IPS-15b (cell line): ENCODE measurements at regions not wholly inside any gene's neighbourhood (a gene's known extent, or its start where the extent isn't known, plus 50 kb on each side); places are given as distances from the start of the nearest gene placed in this dataset.

Experiments
- H3K27me3 ChIP-seq: one replicate; pipeline ENCODE4 v1.6.1; 2013; ENCODE audit warnings: low read length; ENCODE audit not compliant: control insufficient read depth, insufficient read depth
- H3K36me3 ChIP-seq: one replicate; pipeline ENCODE4 v1.6.1; 2013; ENCODE audit warnings: low read length; ENCODE audit not compliant: control insufficient read depth, insufficient read depth
- H3K4me1 ChIP-seq: one replicate; pipeline ENCODE4 v1.6.1; 2013; ENCODE audit warnings: mild to moderate bottlenecking, low read length; ENCODE audit not compliant: control insufficient read depth, insufficient read depth
- H3K4me3 ChIP-seq: one replicate; pipeline ENCODE4 v1.5.1; 2013; ENCODE audit warnings: low read depth, low read length
- H3K9ac ChIP-seq: one replicate; pipeline ENCODE4 v1.6.1; 2013; ENCODE audit warnings: low read depth, mild to moderate bottlenecking, low read length
- H3K9me3 ChIP-seq: one replicate; pipeline ENCODE4 v1.6.1; 2013; ENCODE audit warnings: mild to moderate bottlenecking, low read length; ENCODE audit not compliant: control insufficient read depth, insufficient read depth

GRCh38 chr12:75939016-75939642, 92.4 kb downstream of the PHLDA1 start:
- H3K4me1 ChIP-seq, result peaks cover 7% of the 10 kb centered on the region
- no peaks in the 10 kb centered on the region for H3K36me3 ChIP-seq
- no peak overlapping the region for H3K9ac ChIP-seq
- H3K4me3 ChIP-seq, result no peak overlapping the region
- peaks cover 17% of the 10 kb centered on the region for H3K27me3 ChIP-seq
- peaks cover 2% of the 10 kb centered on the region for H3K9me3 ChIP-seq

- no peaks in the 10 kb centered on the region for H3K4me1 ChIP-seq
- peaks cover 2% of the 10 kb centered on the region for H3K9me3 ChIP-seq
- H3K36me3 ChIP-seq, result no peaks in the 10 kb centered on the region
- H3K27me3 ChIP-seq, result peaks cover 17% of the 10 kb centered on the region
- no peak overlapping the region for H3K4me3 ChIP-seq
- no peak overlapping the region for H3K9ac ChIP-seq
Measured at GRCh38 chr12:75938189-75938588, 93.4 kb downstream of the PHLDA1 start.

GRCh38 chr12:75937486-75937885, 94.1 kb downstream of the PHLDA1 start:
- H3K4me1 ChIP-seq, result no peaks in the 10 kb centered on the region
- no peaks in the 10 kb centered on the region for H3K36me3 ChIP-seq
- peaks cover 17% of the 10 kb centered on the region for H3K27me3 ChIP-seq
- H3K9me3 ChIP-seq, result peaks cover 2% of the 10 kb centered on the region
- no peak overlapping the region for H3K9ac ChIP-seq
- no peak overlapping the region for H3K4me3 ChIP-seq

GRCh38 chr12:75936515-75937440, 94.8 kb downstream of the PHLDA1 start:
- Histone ChIP-seq H3K27me3 (peaks cover 17% of the 10 kb centered on the region), H3K9ac (no peak overlapping the region), H3K9me3 (peaks cover 2% of the 10 kb centered on the region), H3K4me1 (no peaks in the 10 kb centered on the region), H3K36me3 (no peaks in the 10 kb centered on the region), H3K4me3 (no peak overlapping the region)

- peaks cover 2% of the 10 kb centered on the region for H3K9me3 ChIP-seq
- no peaks in the 10 kb centered on the region for H3K36me3 ChIP-seq
- no peak overlapping the region for H3K4me3 ChIP-seq
- H3K9ac ChIP-seq, result no peak overlapping the region
- H3K4me1 ChIP-seq, result no peaks in the 10 kb centered on the region
- H3K27me3 ChIP-seq, result peaks cover 17% of the 10 kb centered on the region
Measured at GRCh38 chr12:75935539-75936242, 95.9 kb downstream of the PHLDA1 start.

GRCh38 chr12:75933101-75933500, 98.5 kb downstream of the PHLDA1 start:
- Histone ChIP-seq H3K9ac (no peak overlapping the region), H3K4me1 (no peaks in the 10 kb centered on the region), H3K36me3 (no peaks in the 10 kb centered on the region), H3K4me3 (no peak overlapping the region), H3K27me3 (peaks cover 13% of the 10 kb centered on the region), H3K9me3 (no peaks in the 10 kb centered on the region)

- Histone ChIP-seq H3K4me3 (no peak overlapping the region), H3K9ac (no peak overlapping the region), H3K36me3 (no peaks in the 10 kb centered on the region), H3K4me1 (no peaks in the 10 kb centered on the region), H3K9me3 (no peaks in the 10 kb centered on the region), H3K27me3 (peaks cover 7% of the 10 kb centered on the region)
Measured at GRCh38 chr12:75932241-75932640, 99.3 kb downstream of the PHLDA1 start.

- no peaks in the 10 kb centered on the region for H3K36me3 ChIP-seq
- H3K27me3 ChIP-seq, result no peaks in the 10 kb centered on the region
Measured at GRCh38 chr12:75923964-75924666, 107.5 kb downstream of the PHLDA1 start.

GRCh38 chr12:75922944-75923642, 108.5 kb downstream of the PHLDA1 start:
- Histone ChIP-seq H3K27me3 (no peaks in the 10 kb centered on the region), H3K4me1 (no peaks in the 10 kb centered on the region), H3K9ac (no peak overlapping the region), H3K9me3 (peaks cover 2% of the 10 kb centered on the region), H3K36me3 (no peaks in the 10 kb centered on the region), H3K4me3 (no peak overlapping the region)

More at GRCh38 chr12:75923964-75924666, 107.5 kb downstream of the PHLDA1 start:
- Histone ChIP-seq H3K9ac (no peak overlapping the region), H3K9me3 (peaks cover 2% of the 10 kb centered on the region), H3K4me1 (no peaks in the 10 kb centered on the region), H3K4me3 (no peak overlapping the region)

GRCh38 chr12:75921622-75922289, 109.8 kb downstream of the PHLDA1 start:
- H3K36me3 ChIP-seq, result no peaks in the 10 kb centered on the region
- H3K27me3 ChIP-seq, result no peaks in the 10 kb centered on the region
- no peak overlapping the region for H3K9ac ChIP-seq
- H3K4me3 ChIP-seq, result no peak overlapping the region
- no peaks in the 10 kb centered on the region for H3K4me1 ChIP-seq
- peaks cover 2% of the 10 kb centered on the region for H3K9me3 ChIP-seq
